Endodermal cell (in vitro differentiated cells): ENCODE measurements at regions not wholly inside any gene's neighbourhood (a gene's known extent, or its start where the extent isn't known, plus 50 kb on each side); places are given as distances from the start of the nearest gene placed in this dataset.
"Not testable (repeated sequence)": the region's sequence is repeated elsewhere in the genome, so short reads cannot be mapped to it uniquely, and the experiment has no call there.

Source experiments
- DNase-seq: peaks from one replicate; pipeline ENCODE4 v3.0.0-alpha.2; 2017
- H3K27ac ChIP-seq: 2 replicates; pipeline ENCODE4 v1.5.1; 2013; ENCODE audit warnings: mild to moderate bottlenecking, low read depth, low read length, moderate library complexity
- H3K27me3 ChIP-seq: 2 replicates; pipeline ENCODE4 v1.6.1; 2013; ENCODE audit warnings: mild to moderate bottlenecking, low read length, moderate library complexity; ENCODE audit not compliant: insufficient read depth, control insufficient read depth, poor library complexity, severe bottlenecking
- H3K36me3 ChIP-seq: 2 replicates; pipeline ENCODE4 v1.7.0; 2013; ENCODE audit warnings: mild to moderate bottlenecking, low read length, moderate library complexity; ENCODE audit not compliant: control insufficient read depth, insufficient read depth
- H3K4me1 ChIP-seq: one replicate; pipeline ENCODE4 v1.7.0; 2013; ENCODE audit warnings: low read length; ENCODE audit not compliant: control insufficient read depth, insufficient read depth
- H3K4me3 ChIP-seq: 2 replicates; pipeline ENCODE4 v1.5.1; 2013; ENCODE audit warnings: mild to moderate bottlenecking, low read length, moderate library complexity
- H3K9ac ChIP-seq: 2 replicates; pipeline ENCODE4 v1.6.1; 2013; ENCODE audit warnings: mild to moderate bottlenecking, low read length, moderate library complexity; ENCODE audit not compliant: poor library complexity, severe bottlenecking; ENCODE audit errors: extremely low read depth
- H3K9me3 ChIP-seq: 2 replicates; pipeline ENCODE4 v1.6.1; 2013; ENCODE audit warnings: mild to moderate bottlenecking, low read length, moderate library complexity; ENCODE audit not compliant: control insufficient read depth
- H3K27ac Mint-ChIP-seq: 2 replicates; pipeline ENCODE4 v1.8.0; 2020; ENCODE audit warnings: mixed read lengths
- H3K27me3 Mint-ChIP-seq: 2 replicates; pipeline ENCODE4 v1.8.0; 2021; ENCODE audit warnings: mild to moderate bottlenecking, mixed read lengths; ENCODE audit not compliant: insufficient read depth
- H3K36me3 Mint-ChIP-seq: 2 replicates; pipeline ENCODE4 v1.8.0; 2020; ENCODE audit warnings: low read depth, mixed read lengths
- H3K4me1 Mint-ChIP-seq: 2 replicates; pipeline ENCODE4 v1.8.0; 2020; ENCODE audit warnings: mixed read lengths
- H3K4me3 Mint-ChIP-seq: 2 replicates; pipeline ENCODE4 v1.8.0; 2020; ENCODE audit warnings: mild to moderate bottlenecking, moderate library complexity, mixed read lengths
- H3K9me3 Mint-ChIP-seq: 2 replicates; pipeline ENCODE4 v1.8.0; 2020; ENCODE audit warnings: mild to moderate bottlenecking, mixed read lengths
- WGBS, 2 experiments: methylation state at CpG; one replicate each; pipeline versions ENCODE4 v1.1.5 to v1.1.7; 2013; ENCODE audit warnings: missing lambda C conversion rate in 2 of 2, mixed read lengths in 1 of 2; ENCODE audit not compliant: insufficient coverage in 1 of 2, insufficient read length in 1 of 2; 5-methylcytosine and 5-hydroxymethylcytosine counted together
- TF ChIP-seq, protein P1 (sequence below): fragments of 200-600 bp; sonication (generic); conservative IDR thresholded peaks from 2 replicates; pipeline ENCODE4 v1.5.0; 2021; ENCODE audit warnings: antibody characterized with exemption, mild to moderate bottlenecking

GRCh38 chr1:761791-762190 lies 75.3 kb upstream of the OR4F16 start:
- not testable (repeated sequence) for H3K27ac Mint-ChIP-seq, H3K27me3 ChIP-seq, H3K4me3 ChIP-seq, H3K36me3 ChIP-seq, H3K9ac ChIP-seq, H3K27me3 Mint-ChIP-seq, H3K9me3 Mint-ChIP-seq, H3K4me3 Mint-ChIP-seq, H3K4me1 Mint-ChIP-seq, H3K36me3 Mint-ChIP-seq, H3K4me1 ChIP-seq, DNase-seq, H3K27ac ChIP-seq, H3K9me3 ChIP-seq
- WGBS, 2 experiments: no CpG with 5 or more reads among the region's 2 CpGs

DNA sequence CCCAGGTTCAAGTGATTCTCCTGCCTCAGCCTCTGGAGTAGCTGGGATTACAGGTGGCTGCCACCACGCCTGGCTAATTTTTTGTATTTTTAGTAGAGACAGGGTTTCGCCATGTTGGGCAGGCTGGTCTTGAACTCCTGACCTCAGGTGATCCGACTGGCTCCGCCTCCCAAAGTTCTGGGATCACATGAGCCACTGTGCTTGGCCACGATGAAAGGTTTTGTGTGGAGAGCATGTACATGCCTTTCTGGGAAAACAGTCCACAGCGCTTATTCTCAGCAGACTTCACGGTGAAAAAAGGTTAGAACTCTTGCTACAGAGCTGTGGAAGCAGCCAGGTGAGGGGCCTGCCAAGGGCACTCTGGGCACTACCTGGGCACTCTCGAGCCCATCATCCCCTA lies 85.0 kb upstream of the OR4F16 start:
- H3K36me3 Mint-ChIP-seq, H3K4me3 ChIP-seq: not testable (repeated sequence)
- WGBS, 2 experiments: 93% methylated on average over 5 of the region's 8 CpGs; no CpG with 5 or more reads in 1 of the 2 experiments

GRCh38 chr1:777480-778180 lies 91.2 kb upstream of the OR4F16 start:
- not testable (repeated sequence) for DNase-seq, H3K36me3 Mint-ChIP-seq, H3K27ac Mint-ChIP-seq, H3K9me3 Mint-ChIP-seq, H3K4me1 Mint-ChIP-seq, H3K27me3 ChIP-seq, H3K4me1 ChIP-seq, H3K9ac ChIP-seq, H3K27me3 Mint-ChIP-seq, H3K36me3 ChIP-seq, H3K27ac ChIP-seq, H3K9me3 ChIP-seq
- WGBS, 2 experiments: 95 to 98% methylated on average over 7 to 20 of the region's 23 CpGs
- peak overlapping the region; percentile 93 for H3K4me3 Mint-ChIP-seq
- peak overlapping the region; percentile 83 for H3K4me3 ChIP-seq

More for the DNA sequence above, 85.0 kb upstream of the OR4F16 start:
- H3K27me3 ChIP-seq, H3K27me3 Mint-ChIP-seq, H3K9me3 Mint-ChIP-seq, H3K36me3 ChIP-seq, H3K4me1 ChIP-seq, H3K27ac ChIP-seq, H3K4me3 Mint-ChIP-seq, H3K9ac ChIP-seq, H3K9me3 ChIP-seq, H3K27ac Mint-ChIP-seq, DNase-seq, H3K4me1 Mint-ChIP-seq: not testable (repeated sequence)

DNA sequence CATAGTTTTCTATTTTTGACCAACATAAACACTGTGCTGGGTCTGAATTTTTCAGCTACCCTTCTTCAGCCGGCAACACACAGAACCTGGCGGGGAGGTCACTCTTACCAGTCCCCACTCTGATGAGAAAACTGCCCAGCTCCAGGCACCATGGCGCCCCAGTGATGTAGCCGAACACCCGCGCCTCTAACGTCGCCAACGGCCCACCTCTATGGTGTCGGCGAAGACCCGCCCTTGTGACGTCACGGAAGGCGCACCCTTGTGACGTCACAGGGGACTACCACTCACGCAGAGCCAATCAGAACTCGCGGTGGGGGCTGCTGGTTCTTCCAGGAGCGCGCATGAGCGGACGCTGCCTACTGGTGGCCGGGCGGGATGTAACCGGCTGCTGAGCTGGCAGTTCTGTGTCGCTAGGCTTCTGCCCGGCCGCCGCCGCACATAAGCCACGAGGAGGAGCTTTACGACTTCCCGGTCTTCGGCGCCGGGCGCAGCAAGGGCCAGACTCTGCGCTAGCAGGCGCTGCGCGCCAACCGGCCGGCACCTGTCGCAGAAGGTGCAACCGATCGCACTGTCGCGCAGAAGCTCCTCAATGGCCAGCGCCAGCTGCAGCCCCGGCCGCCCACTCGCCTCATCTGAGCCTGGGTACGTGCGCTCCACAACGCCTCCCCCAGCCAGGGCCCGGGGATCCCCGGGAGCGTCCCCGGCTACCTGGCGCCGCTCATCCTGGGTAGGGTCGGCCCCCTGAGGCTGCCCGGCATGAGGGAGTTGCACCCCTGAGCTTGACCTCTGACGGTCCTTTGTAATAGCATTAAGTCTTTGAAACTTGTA lies 92.2 kb upstream of the OR4F16 start:
- DNase-seq: peak; percentile 99
- not testable (repeated sequence) for H3K36me3 Mint-ChIP-seq, H3K27me3 Mint-ChIP-seq, H3K4me1 Mint-ChIP-seq, H3K9me3 ChIP-seq, H3K27me3 ChIP-seq, H3K4me1 ChIP-seq, H3K9me3 Mint-ChIP-seq, H3K36me3 ChIP-seq
- peak overlapping the region; percentile 93 for H3K4me3 Mint-ChIP-seq
- TF ChIP-seq, protein P1, sequence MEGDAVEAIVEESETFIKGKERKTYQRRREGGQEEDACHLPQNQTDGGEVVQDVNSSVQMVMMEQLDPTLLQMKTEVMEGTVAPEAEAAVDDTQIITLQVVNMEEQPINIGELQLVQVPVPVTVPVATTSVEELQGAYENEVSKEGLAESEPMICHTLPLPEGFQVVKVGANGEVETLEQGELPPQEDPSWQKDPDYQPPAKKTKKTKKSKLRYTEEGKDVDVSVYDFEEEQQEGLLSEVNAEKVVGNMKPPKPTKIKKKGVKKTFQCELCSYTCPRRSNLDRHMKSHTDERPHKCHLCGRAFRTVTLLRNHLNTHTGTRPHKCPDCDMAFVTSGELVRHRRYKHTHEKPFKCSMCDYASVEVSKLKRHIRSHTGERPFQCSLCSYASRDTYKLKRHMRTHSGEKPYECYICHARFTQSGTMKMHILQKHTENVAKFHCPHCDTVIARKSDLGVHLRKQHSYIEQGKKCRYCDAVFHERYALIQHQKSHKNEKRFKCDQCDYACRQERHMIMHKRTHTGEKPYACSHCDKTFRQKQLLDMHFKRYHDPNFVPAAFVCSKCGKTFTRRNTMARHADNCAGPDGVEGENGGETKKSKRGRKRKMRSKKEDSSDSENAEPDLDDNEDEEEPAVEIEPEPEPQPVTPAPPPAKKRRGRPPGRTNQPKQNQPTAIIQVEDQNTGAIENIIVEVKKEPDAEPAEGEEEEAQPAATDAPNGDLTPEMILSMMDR: peak; percentile 52
- peak overlapping the region; percentile 84 for H3K27ac ChIP-seq
- peak overlapping the region; percentile 75 for H3K9ac ChIP-seq
- H3K27ac Mint-ChIP-seq: peak overlapping the region; percentile 100
- WGBS, 2 experiments: 0 to 1% methylated on average over 36 to 56 of the region's 65 CpGs
- peak overlapping the region; percentile 83 for H3K4me3 ChIP-seq

GRCh38 chr1:779621-780020 lies 93.2 kb upstream of the OR4F16 start:
- not testable (repeated sequence) for H3K27me3 ChIP-seq, DNase-seq, H3K27ac ChIP-seq, H3K9me3 ChIP-seq, H3K4me1 ChIP-seq, H3K9ac ChIP-seq, H3K36me3 ChIP-seq, H3K27me3 Mint-ChIP-seq, H3K4me3 ChIP-seq, H3K4me1 Mint-ChIP-seq, H3K9me3 Mint-ChIP-seq
- peak overlapping the region; percentile 61 for H3K27ac Mint-ChIP-seq
- H3K4me3 Mint-ChIP-seq: peak overlapping the region; percentile 93
- WGBS, 2 experiments: 93 to 95% methylated on average over 8 to 13 of the region's 13 CpGs
- H3K36me3 Mint-ChIP-seq: peaks cover 12% of the 10 kb centered on the region
